ENCODE measurements at regions not wholly inside any gene's neighbourhood (a gene's known extent, or its start where the extent isn't known, plus 50 kb on each side); places are given as distances from the start of the nearest gene placed in this dataset.
A peak's percentile ranks its signal among the peaks of the same experiment; 100 is the strongest.
"Not testable (repeated sequence)": the region's sequence is repeated elsewhere in the genome, so short reads cannot be mapped to it uniquely, and the experiment has no call there.

GRCh38 chr1:22332424-22332717 is 119.3 kb upstream of the ZBTB40 start:
- DNase-seq (ENCODE audit: low read depth, low spot score) = no peak

- DNase-seq (ENCODE audit: low read depth, low spot score) = no peak
These were observed 118.7 kb upstream of the ZBTB40 start for GRCh38 chr1:22332795-22333499.

- DNase-seq (ENCODE audit: low read depth, low spot score) = no peak
These were observed 118.0 kb upstream of the ZBTB40 start for GRCh38 chr1:22333516-22334121.

GRCh38 chr1:22334860-22335550 is 116.6 kb upstream of the ZBTB40 start:
- DNase-seq (ENCODE audit: low read depth, low spot score) = no peak

GRCh38 chr1:22336274-22336673 is 115.4 kb upstream of the ZBTB40 start:
- not testable (repeated sequence) for DNase-seq (ENCODE audit: low read depth, low spot score)

GRCh38 chr1:22336696-22337545 is 114.7 kb upstream of the ZBTB40 start:
- DNase-seq (ENCODE audit: low read depth, low spot score) = not testable (repeated sequence)

GRCh38 chr1:22338071-22338765 is 113.4 kb upstream of the ZBTB40 start:
- no peak for DNase-seq (ENCODE audit: low read depth, low spot score)

- DNase-seq (ENCODE audit: low read depth, low spot score) = no peak
These were observed 112.4 kb upstream of the ZBTB40 start for GRCh38 chr1:22339237-22339636.

GRCh38 chr1:22340066-22340465 is 111.6 kb upstream of the ZBTB40 start:
- DNase-seq (ENCODE audit: low read depth, low spot score) = no peak

- DNase-seq (ENCODE audit: low read depth, low spot score) = no peak
These were observed 110.8 kb upstream of the ZBTB40 start for GRCh38 chr1:22340873-22341272.

- DNase-seq (ENCODE audit: low read depth, low spot score) = no peak
These were observed 109.7 kb upstream of the ZBTB40 start for GRCh38 chr1:22341791-22342605.

GRCh38 chr1:22342734-22343191 is 108.9 kb upstream of the ZBTB40 start:
- DNase-seq (ENCODE audit: low read depth, low spot score) = no peak

- no peak for DNase-seq (ENCODE audit: low read depth, low spot score)
These were observed 108.0 kb upstream of the ZBTB40 start for GRCh38 chr1:22343456-22344328.

- DNase-seq (ENCODE audit: low read depth, low spot score) = no peak
These were observed 107.4 kb upstream of the ZBTB40 start for GRCh38 chr1:22344329-22344630.

- DNase-seq (ENCODE audit: low read depth, low spot score) = no peak
These were observed 106.6 kb upstream of the ZBTB40 start for GRCh38 chr1:22344851-22345560.

- DNase-seq (ENCODE audit: low read depth, low spot score) = peak; percentile 51
These were observed 103.5 kb upstream of the ZBTB40 start for GRCh38 chr1:22347854-22348760.

- DNase-seq (ENCODE audit: low read depth, low spot score) = no peak
These were observed 102.1 kb upstream of the ZBTB40 start for GRCh38 chr1:22349362-22350043.

Data from smooth muscle cell of the brain vasculature (primary cell).